ENCODE measurements at regions not wholly inside any gene's neighbourhood (a gene's known extent, or its start where the extent isn't known, plus 50 kb on each side); places are given as distances from the start of the nearest gene placed in this dataset.

DNA sequence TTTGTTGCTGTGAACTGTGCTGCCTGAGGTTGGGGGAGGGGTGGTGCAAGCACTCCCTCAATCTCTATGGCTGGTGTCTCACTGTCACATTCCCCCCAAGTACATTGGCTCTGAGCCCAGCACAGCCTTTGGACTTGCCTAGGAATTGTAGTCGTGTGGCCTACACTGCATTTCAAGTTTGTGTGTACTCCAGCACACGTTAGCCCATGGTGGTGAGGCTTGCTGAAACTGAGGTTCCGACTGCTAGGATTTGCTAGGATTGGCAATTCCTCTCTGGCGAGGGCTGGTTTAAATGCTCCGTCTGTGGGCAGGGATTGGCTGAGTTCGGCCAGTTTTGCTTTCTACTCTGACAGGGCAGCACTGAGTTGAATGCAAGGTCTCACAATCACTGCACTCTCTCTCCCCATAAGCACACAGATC lies 121.7 kb upstream of the CXXC4 start:
- Histone ChIP-seq H3K79me2 (ENCODE audit: insufficient read depth, low read length) (no peaks in the 10 kb centered on the region), H3K9me3 (replicated peaks in 1 of 2; ENCODE audit: control insufficient read depth in 1 of 2, insufficient read depth in 1 of 2, low read length in 2 of 2) (peaks cover 8 to 18% of the 10 kb centered on the region in 2 donors), H3K27me3 (ENCODE audit: control insufficient read depth in 2 of 2, insufficient read depth in 2 of 2, low read length in 2 of 2) (no peaks in the 10 kb centered on the region), H3K4me2 (replicated peaks; ENCODE audit: extremely low read depth, low read length, poor library complexity, severe bottlenecking) (no peak overlapping the region), H2AFZ (ENCODE audit: insufficient read depth, low read depth, low read length, poor library complexity, severe bottlenecking) (no peak overlapping the region), H3K27ac (ENCODE audit: low read depth in 1 of 2, low read length in 2 of 2) (no peak overlapping the region), H3K9ac (ENCODE audit: insufficient read depth, low read length, poor library complexity, severe bottlenecking) (no peak overlapping the region), H3K4me1 (ENCODE audit: control insufficient read depth in 1 of 2, insufficient read depth in 2 of 2, low read length in 2 of 2) (no peaks in the 10 kb centered on the region), H4K20me1 (ENCODE audit: insufficient read depth, low read length) (no peaks in the 10 kb centered on the region), H3K4me3 (replicated peaks in 1 of 3; ENCODE audit: low read depth in 2 of 3, low read length in 3 of 3) (no peak overlapping the region), H3K36me3 (replicated peaks in 1 of 2; ENCODE audit: control insufficient read depth in 1 of 2, insufficient read depth in 2 of 2, low read length in 2 of 2) (no peaks in the 10 kb centered on the region)
- Mint-ChIP-seq H3K4me1 (no peaks in the 10 kb centered on the region), H3K4me3 (no peak overlapping the region), H3K9me3 (peaks cover 4 to 17% (median 8%) of the 10 kb centered on the region in 7 donors), H3K27ac (no peak overlapping the region), H3K36me3 (no peaks in the 10 kb centered on the region), H3K27me3 (ENCODE audit: low read depth in 3 of 3) (no peaks in the 10 kb centered on the region)
- 76% methylated on average over 4 of the region's 6 CpGs for WGBS (ENCODE audit: insufficient coverage)
- TF ChIP-seq, protein P1, sequence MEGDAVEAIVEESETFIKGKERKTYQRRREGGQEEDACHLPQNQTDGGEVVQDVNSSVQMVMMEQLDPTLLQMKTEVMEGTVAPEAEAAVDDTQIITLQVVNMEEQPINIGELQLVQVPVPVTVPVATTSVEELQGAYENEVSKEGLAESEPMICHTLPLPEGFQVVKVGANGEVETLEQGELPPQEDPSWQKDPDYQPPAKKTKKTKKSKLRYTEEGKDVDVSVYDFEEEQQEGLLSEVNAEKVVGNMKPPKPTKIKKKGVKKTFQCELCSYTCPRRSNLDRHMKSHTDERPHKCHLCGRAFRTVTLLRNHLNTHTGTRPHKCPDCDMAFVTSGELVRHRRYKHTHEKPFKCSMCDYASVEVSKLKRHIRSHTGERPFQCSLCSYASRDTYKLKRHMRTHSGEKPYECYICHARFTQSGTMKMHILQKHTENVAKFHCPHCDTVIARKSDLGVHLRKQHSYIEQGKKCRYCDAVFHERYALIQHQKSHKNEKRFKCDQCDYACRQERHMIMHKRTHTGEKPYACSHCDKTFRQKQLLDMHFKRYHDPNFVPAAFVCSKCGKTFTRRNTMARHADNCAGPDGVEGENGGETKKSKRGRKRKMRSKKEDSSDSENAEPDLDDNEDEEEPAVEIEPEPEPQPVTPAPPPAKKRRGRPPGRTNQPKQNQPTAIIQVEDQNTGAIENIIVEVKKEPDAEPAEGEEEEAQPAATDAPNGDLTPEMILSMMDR (IDR thresholded peaks at IDR 0.05), result no peak
- intact Hi-C loops (cut with micrococcal nuclease), result no loop called here
- no peak for DNase-seq

DNA sequence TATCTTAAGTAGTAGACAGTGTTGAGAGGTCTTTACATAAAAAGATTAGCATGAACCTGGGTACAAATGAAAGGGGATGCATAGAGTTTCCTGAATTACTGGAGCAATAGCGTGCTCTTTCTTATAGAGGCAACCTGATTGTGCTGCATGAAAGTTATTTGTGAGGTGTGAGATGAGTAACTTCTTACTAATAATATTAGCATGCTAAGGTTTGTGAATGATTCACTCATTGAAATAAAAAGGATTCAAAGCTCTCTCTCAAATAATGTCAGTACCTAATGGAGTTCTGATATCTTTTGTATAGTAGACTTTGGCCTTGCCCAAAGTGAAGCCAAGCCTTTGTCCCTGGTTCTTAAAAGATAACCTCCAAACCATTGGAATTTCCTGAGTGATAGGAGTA lies 131.0 kb upstream of the CXXC4 start:
- Histone ChIP-seq H3K4me1 (ENCODE audit: control insufficient read depth in 1 of 2, insufficient read depth in 2 of 2, low read length in 2 of 2) (no peaks in the 10 kb centered on the region), H3K9ac (ENCODE audit: insufficient read depth, low read length, poor library complexity, severe bottlenecking) (no peak overlapping the region), H3K79me2 (ENCODE audit: insufficient read depth, low read length) (no peaks in the 10 kb centered on the region), H4K20me1 (ENCODE audit: insufficient read depth, low read length) (no peaks in the 10 kb centered on the region), H3K9me3 (replicated peaks in 1 of 2; ENCODE audit: control insufficient read depth in 1 of 2, insufficient read depth in 1 of 2, low read length in 2 of 2) (peaks cover 0 to 6% of the 10 kb centered on the region in 2 donors), H3K4me2 (replicated peaks; ENCODE audit: extremely low read depth, low read length, poor library complexity, severe bottlenecking) (no peak overlapping the region), H3K36me3 (replicated peaks in 1 of 2; ENCODE audit: control insufficient read depth in 1 of 2, insufficient read depth in 2 of 2, low read length in 2 of 2) (no peaks in the 10 kb centered on the region), H3K27me3 (ENCODE audit: control insufficient read depth in 2 of 2, insufficient read depth in 2 of 2, low read length in 2 of 2) (no peaks in the 10 kb centered on the region), H2AFZ (ENCODE audit: insufficient read depth, low read depth, low read length, poor library complexity, severe bottlenecking) (no peak overlapping the region), H3K27ac (ENCODE audit: low read depth in 1 of 2, low read length in 2 of 2) (no peak overlapping the region), H3K4me3 (replicated peaks in 1 of 3; ENCODE audit: low read depth in 2 of 3, low read length in 3 of 3) (no peak overlapping the region)
- intact Hi-C loops (cut with micrococcal nuclease), result no loop called here
- TF ChIP-seq, protein P1 (IDR thresholded peaks at IDR 0.05), result no peak
- H3K4me3 Mint-ChIP-seq, result no peak overlapping the region
- H3K36me3 Mint-ChIP-seq, result no peaks in the 10 kb centered on the region
- no CpG with 5 or more reads among the region's 1 CpG for WGBS (ENCODE audit: insufficient coverage)
- H3K9me3 Mint-ChIP-seq, result peaks cover under 1 to 5% (median 2%) of the 10 kb centered on the region in 7 donors
- no peaks in the 10 kb centered on the region for H3K27me3 Mint-ChIP-seq (ENCODE audit: low read depth in 3 of 3)
- H3K4me1 Mint-ChIP-seq, result no peaks in the 10 kb centered on the region
- no peak overlapping the region for H3K27ac Mint-ChIP-seq
- DNase-seq, result no peak
